DMS53 (cell line): ENCODE measurements at regions not wholly inside any gene's neighbourhood (a gene's known extent, or its start where the extent isn't known, plus 50 kb on each side); places are given as distances from the start of the nearest gene placed in this dataset.

Experiments
- DNase-seq: peaks from one replicate; lab custom pipeline; 2025; lab: John Stamatoyannopoulos, UW

GRCh38 chr2:193985272-193985671 lies 1671.8 kb upstream of the SLC39A10 start:
- no peak for DNase-seq

DNA sequence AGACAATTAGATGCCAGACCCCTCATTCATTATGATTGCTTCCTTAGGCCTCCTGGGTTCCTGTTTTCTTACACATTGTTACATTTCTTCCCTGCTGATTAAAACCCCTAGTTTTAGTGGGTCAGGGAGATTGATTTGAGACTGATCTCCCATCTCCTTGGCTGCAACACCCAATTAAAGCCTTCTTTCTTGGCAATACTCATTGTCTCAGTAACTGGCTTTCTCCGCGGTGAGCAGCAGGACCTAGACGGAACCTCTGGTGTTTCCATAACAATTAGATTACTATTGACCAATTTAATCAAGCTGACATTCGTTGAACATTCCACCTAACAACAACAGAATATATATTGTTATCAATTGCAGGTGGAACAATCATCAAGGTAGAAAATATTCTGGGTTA lies 1676.4 kb upstream of the SLC39A10 start:
- DNase-seq: no peak

DNA sequence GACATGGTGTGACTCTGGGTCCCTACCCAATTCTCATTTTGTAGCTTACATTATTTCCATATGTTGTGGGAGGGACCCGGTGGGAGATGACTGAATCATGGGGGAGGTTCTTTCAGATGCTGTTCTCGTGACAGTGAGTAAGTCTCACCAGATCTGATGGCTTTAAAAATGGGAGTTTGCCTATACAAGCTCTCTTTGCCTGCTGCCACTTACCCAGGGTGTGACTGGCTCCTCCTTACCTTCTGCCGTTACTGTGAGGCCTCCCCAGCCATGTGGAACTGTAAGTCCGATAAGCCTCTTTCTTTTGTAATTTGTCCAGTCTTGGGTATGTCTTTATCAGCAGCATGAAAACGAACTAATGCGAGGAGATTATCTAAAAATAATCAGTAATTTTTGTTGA lies 1683.2 kb upstream of the SLC39A10 start:
- no peak for DNase-seq

DNA sequence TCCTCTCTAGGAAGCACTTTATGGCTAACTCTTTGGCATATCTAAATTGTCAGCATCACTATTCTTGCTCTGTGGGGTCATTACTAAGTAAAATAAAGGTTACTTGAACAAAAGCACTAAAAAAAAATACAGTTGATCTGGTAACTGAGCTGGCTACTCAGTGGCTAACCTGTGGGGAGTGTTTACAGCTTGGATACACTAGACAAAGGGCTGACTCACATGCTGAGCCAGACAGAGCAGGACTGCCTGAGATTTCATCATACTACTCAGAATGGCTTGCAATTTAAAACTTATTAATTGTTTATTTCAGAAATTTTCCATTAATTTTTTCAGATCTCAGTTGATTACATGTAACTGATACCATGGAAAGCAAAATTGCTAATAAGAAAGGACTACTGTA lies 1690.4 kb upstream of the SLC39A10 start:
- peak; percentile 83 for DNase-seq

- no peak for DNase-seq
Observed at GRCh38 chr2:193965263-193965662, 1691.8 kb upstream of the SLC39A10 start.

DNA sequence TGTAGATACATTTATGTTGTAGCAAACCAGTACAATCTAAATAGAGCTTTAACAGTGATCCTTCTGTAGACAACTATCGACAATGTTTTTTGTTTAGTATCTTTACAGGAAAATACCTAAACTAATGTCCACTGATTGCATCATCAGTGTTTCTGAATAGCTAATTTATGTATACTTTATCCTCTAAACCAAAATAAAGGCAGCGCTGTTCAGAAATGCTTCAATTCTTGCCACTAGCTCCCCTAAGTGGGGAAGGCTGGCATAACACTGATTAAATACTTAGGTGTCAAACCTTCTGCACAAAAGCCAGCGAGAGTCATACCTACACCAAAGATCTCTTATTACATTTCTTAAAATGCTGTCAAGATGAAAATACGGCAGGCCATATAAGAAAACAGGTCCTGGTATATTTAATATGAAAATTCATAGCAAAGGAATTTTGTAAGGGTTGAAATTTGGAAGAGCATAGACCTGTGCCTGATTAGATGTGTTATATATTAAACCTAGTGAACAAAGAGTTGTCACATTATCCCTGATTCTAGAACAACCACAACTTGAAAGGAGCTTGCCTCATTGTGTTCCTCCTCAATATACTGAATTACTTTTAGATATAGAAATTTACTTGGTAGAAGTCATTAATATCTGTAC lies 1693.4 kb upstream of the SLC39A10 start:
- DNase-seq: peak; percentile 82

DNA sequence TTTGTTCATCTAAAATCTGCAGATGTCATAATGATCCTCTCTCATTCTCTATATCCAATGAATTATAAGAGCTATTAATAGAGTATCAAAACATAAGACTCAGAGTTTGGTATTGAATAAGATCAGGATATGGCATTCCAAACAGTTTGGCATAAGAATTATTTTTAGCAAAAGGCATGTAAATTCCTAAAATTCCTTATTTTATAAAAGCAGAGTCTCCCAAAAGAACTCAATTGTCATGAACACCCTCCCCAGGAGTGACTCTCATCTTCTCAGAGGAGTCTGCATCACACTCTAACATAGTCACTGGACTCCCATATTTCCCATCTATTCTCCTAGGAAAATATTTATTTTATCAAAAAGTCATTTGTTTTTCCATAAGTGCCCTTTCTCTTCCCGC lies 1710.2 kb upstream of the SLC39A10 start:
- no peak for DNase-seq

DNA sequence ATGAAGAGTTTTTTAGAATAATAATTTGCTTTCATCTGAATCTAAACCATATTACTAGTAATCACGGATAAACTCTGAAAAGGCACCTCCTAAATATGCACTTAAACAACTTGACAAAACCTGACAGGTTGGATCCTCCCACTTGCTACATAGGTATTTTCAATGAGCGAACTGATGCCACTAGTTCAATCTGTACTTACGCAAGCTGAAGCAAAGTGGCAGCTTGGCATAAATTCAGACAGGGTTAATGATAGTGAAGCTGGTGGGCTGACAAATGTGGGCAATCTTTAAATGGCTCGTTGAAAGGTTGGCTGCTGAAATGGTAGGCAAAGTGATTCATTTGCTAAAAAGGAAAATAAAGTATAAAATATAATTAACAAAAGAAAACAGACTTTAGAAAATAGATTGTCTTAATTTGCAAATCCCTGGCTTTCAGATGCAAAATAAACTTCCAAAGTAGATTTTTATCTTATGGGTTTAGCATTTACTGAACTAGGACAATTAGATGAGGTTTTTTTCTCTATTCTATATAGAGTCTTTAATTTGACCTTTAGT lies 1713.5 kb upstream of the SLC39A10 start:
- no peak for DNase-seq

DNA sequence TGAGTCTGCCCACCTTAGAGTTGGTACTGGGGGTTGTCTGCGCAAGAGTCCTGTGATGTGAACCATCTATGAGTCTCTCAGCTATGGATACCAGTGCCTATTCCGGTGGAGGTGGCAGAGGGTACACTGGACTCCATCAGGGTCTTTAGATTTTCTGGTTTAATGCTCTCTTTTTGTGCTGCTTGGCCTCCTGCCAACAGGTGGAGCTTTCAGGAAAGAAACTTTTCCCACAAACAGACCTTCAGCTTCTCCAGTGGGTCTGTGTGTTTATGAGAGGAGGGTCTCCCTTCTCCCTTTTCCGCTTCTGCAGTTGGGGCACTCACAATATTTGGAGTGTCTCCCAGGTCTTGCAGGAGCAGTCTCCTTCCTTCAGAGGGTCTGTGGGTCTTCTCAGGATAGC lies 1721.9 kb upstream of the SLC39A10 start:
- DNase-seq: no peak

DNA sequence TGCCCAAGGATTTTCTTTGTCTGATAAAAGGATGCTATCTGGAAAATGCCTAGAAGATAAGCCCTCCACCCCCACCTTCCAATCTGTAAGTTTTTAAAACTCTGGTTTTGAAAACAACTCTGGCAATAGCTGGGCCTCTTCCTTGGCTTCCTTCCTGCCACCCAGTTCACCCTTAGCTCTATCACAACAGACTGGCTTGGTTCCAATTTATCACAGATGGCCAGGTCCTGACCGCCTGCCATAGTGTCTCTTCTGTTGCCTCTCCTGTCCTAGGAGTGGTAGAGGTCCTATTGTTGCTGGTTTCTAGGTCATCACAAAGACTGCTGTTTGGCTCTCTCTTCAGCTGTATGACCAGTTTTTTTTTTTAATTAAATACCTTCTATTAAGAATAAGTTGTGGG lies 1727.9 kb upstream of the SLC39A10 start:
- peak; percentile 20 for DNase-seq

- DNase-seq: no peak
Observed at GRCh38 chr2:193907561-193907960, 1712.8 kb upstream of the TMEFF2 start.

DNA sequence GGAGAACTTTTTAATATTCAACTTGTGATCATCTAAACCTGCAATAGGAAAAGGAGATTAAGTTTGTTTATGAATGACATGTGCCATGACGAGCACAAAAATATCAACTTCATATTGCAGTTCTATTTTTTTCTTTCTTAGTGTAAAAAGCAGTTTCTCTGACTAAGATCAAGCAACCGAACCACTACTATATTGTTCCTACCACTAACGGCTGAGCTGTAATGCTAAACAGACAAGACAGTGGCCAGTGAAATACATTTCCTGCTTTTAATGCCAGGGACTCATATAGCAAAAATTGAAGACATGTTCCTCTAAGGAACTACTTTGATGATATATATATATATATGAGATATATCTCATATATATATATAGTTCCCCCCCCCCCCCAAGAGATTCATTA lies 1705.6 kb upstream of the TMEFF2 start:
- DNase-seq: no peak

DNA sequence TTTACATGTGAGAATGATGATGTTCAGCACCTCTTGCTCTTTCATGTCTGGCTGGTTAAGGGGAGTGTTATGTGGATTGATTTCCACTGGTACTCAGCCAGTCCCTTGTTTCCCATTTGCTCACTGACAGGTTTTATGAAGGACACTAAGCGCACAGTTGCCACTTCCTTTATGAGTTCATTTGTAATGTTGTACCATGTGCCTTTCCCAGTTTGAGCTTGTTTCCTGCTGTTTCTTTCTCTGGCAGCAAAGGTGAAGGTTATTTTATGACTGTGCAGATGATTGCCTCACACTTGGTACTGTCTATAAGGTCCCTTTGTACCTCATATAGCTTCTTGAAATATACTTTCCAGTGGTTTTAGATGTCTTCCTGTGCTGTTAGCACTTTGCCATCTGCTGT lies 1700.5 kb upstream of the TMEFF2 start:
- peak; percentile 43 for DNase-seq

GRCh38 chr2:193894081-193894480 lies 1699.3 kb upstream of the TMEFF2 start:
- DNase-seq: no peak

DNA sequence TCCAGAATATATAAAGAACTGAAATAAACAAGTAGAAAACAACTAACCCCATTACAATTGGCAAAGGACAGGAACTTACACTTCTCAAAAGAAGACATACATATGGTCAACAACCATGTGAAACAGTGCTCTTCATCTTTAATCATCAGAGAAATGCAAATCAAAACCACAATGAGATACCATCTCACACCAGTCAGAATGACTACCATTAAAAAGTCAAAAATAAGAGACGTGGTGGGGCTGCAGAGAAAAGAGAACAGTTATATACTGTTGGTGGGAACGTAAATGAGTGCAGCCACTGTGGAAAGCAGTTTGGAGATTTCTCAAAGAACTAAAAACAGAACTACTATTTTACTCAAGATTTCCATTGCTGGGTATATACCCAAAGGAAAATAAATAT lies 1696.3 kb upstream of the TMEFF2 start:
- DNase-seq: no peak

DNA sequence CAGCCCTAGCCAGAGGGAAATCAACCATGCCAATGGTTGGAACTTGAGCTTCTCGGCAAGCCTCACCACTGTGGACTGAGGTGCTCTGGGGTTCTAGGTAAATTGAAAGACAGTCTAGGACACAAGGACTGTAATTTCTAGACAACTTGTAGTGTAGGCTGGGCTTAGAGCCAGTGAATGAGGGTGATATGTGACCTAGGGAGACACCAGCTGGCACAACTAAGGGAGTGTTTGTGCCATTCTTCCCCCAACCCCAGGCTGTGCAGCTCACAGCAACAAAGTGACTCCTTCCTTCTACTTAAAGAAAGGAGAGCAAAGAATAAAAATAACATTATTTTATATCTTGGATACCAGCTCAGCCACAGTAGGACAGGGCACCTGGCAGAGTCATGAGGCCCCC lies 1690.7 kb upstream of the TMEFF2 start:
- DNase-seq: peak; percentile 47

- DNase-seq: no peak
Observed at GRCh38 chr2:193883820-193884219, 1689.1 kb upstream of the TMEFF2 start.

GRCh38 chr2:193876980-193877379 lies 1682.2 kb upstream of the TMEFF2 start:
- DNase-seq: no peak

GRCh38 chr2:193869564-193869963 lies 1674.8 kb upstream of the TMEFF2 start:
- DNase-seq: peak; percentile 83

GRCh38 chr2:193868833-193869232 lies 1674.1 kb upstream of the TMEFF2 start:
- peak; percentile 84 for DNase-seq

DNA sequence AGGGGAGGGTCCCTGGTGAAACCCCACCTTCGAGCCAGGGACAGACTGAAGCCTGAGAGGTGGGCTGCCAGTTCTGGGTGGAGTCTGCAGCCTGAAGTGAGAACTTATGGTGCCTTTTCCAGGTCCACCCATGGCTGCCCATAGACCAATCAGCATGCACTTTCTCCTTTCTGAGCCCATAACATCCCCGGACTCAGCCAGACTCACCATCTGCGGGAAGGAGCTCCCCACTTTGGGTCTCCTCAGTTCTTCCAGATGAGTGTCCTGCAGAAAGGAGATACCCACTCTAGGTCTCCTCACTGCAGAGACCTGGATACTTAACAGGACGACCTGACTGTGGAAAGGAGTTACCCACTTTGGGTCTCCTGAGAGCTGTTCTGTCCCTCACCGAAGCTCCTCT lies 1673.4 kb upstream of the TMEFF2 start:
- no peak for DNase-seq

- no peak for DNase-seq
Observed at GRCh38 chr2:193867454-193867853, 1672.7 kb upstream of the TMEFF2 start.

GRCh38 chr2:193861557-193861956 lies 1666.8 kb upstream of the TMEFF2 start:
- no peak for DNase-seq

- no peak for DNase-seq
Observed at GRCh38 chr2:193847991-193848390, 1653.3 kb upstream of the TMEFF2 start.
